Thyroid gland (tissue), 4 donors: ENCODE measurements at regions not wholly inside any gene's neighbourhood (a gene's known extent, or its start where the extent isn't known, plus 50 kb on each side); places are given as distances from the start of the nearest gene placed in this dataset.

ENCODE experiments used
- DNase-seq, 2 donors: peaks; one replicate each; pipeline ENCODE4 v3.0.0-alpha.2; 2019
- H3K27ac ChIP-seq, 3 donors: fragments of 200-600 bp; sonication (generic); 1 replicate in 2 of 3; 2 replicates in 1 of 3; pipeline ENCODE4 v1.5.1; 2016 to 2019; ENCODE audit warnings: mild to moderate bottlenecking in 1 of 3, moderate library complexity in 1 of 3
- H3K27me3 ChIP-seq: fragments of 200-600 bp; sonication (generic); one replicate; pipeline ENCODE4 v1.5.1; 2019
- H3K36me3 ChIP-seq, 2 donors: fragments of 200-600 bp; sonication (generic); one replicate each; pipeline ENCODE4 v1.5.1; 2016 to 2019
- H3K4me1 ChIP-seq, 2 donors: fragments of 200-600 bp; sonication (generic); one replicate each; pipeline ENCODE4 v1.5.1; 2017 to 2019
- H3K4me3 ChIP-seq, 3 donors: fragments of 200-600 bp; sonication (generic); replicated peaks in 1 of 3; 1 replicate in 2 of 3; 2 replicates in 1 of 3; pipeline ENCODE4 v1.5.1; 2016; ENCODE audit warnings: mild to moderate bottlenecking in 1 of 3
- H3K9me3 ChIP-seq: fragments of 200-600 bp; sonication (generic); one replicate; pipeline ENCODE4 v1.5.1; 2017
- CTCF ChIP-seq, 6 experiments: fragments of 200-600 bp in 3 of 6; fragments of 450-650 bp in 3 of 6; sonication (generic) in 3 of 6; IDR thresholded peaks; one replicate each; pipeline ENCODE4 v1.5.1; 2016 to 2019; ENCODE audit warnings: antibody characterized with exemption in 6 of 6, mild to moderate bottlenecking in 2 of 6, inconsistent platforms in 1 of 6, moderate library complexity in 1 of 6
- POLR2A ChIP-seq, 2 donors: fragments of 450-650 bp; IDR thresholded peaks; one replicate each; pipeline ENCODE4 v1.6.1; 2017; ENCODE audit warnings: antibody characterized with exemption in 2 of 2, mild to moderate bottlenecking in 2 of 2, moderate library complexity in 1 of 2
- WGBS, 2 donors: methylation state at CpG; one replicate each; pipeline ENCODE4 v1.1.5; 2017; 5-methylcytosine and 5-hydroxymethylcytosine counted together
- intact Hi-C: fragments of 100-400 bp; cut with DNase I; formaldehyde crosslinking; loops from one replicate; pipeline ENCODE4 v1.15.1; 2023

GRCh38 chr4:165787516-165788274 is 85.3 kb upstream of the TLL1 start:
- 70 to 72% methylated on average over 4 of the region's 4 CpGs for WGBS, 2 donors
- H3K36me3 ChIP-seq: no peaks in the 10 kb centered on the region
- intact Hi-C loops: no loop called here
- no peak for TF ChIP-seq CTCF (IDR thresholded peaks at IDR 0.05)
- no peak for TF ChIP-seq POLR2A (IDR thresholded peaks at IDR 0.05)
- H3K9me3 ChIP-seq: no peaks in the 10 kb centered on the region
- no peak for DNase-seq
- H3K27ac ChIP-seq: no peak overlapping the region
- H3K4me1 ChIP-seq: no peaks in the 10 kb centered on the region
- no peak overlapping the region for H3K4me3 ChIP-seq
- H3K27me3 ChIP-seq: no peaks in the 10 kb centered on the region

DNA sequence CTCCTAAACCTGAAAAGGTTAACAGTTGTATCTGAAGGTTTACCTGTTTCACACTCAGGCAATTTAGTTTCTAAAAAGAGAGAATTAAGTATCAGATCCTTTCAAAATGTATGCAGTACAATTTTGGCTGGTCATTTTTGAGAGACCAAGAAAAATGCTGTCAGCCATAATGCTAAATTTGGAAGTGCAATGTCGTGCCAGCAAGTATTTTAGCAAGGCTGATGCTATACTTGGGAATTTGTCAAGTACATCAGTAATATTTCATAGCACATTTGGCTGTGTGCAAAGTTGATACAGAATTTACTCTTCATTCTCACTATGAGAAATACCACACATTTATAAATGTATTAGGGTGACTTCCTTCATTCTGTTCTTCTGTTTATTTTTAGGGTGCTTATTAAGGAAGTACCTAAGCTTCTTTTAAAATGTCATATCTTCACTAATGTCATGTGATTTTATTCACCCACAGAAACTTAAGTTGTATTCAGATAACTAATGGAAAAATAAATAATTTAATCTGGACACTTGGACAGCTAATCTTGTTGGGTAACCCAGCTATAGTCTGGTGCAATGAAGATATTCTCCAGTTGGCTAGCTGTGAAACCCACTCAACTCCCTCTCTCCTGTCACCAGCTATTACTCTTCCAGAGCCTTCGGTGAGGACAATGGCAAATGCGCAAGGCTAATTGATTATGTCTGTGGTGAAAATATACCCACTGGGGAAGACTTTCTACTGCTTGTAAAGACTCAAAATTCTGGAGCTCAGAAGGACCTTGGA is 84.2 kb upstream of the TLL1 start:
- Histone ChIP-seq H3K4me3 (no peak overlapping the region), H3K27me3 (no peaks in the 10 kb centered on the region), H3K36me3 (no peaks in the 10 kb centered on the region), H3K9me3 (no peaks in the 10 kb centered on the region), H3K27ac (no peak overlapping the region), H3K4me1 (no peaks in the 10 kb centered on the region)
- DNase-seq: no peak
- WGBS, 2 donors: 82 to 87% methylated on average over 3 of the region's 3 CpGs
- no peak for TF ChIP-seq POLR2A (IDR thresholded peaks at IDR 0.05)
- TF ChIP-seq CTCF (IDR thresholded peaks at IDR 0.05): no peak
- intact Hi-C loops: no loop called here

DNA sequence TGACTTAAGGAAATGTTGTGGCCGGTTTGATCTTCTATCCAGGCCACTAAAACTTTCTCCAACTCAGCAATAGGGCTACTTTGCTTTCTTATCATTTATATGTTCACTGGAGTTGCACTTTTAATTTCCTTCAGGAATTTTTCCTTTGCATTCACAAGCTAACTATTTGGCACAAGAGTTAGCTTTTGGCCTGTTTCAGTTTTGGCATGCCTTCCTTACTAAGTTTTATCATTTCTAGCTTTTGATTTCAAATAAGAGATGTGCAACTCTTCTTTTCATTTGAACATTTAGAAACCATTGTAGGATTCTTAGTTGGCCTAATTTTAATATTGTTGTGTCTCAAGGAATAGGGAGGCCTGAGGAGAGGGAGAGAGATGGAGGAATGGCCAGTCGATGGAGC is 79.8 kb upstream of the TLL1 start:
- intact Hi-C loops: no loop called here

DNA sequence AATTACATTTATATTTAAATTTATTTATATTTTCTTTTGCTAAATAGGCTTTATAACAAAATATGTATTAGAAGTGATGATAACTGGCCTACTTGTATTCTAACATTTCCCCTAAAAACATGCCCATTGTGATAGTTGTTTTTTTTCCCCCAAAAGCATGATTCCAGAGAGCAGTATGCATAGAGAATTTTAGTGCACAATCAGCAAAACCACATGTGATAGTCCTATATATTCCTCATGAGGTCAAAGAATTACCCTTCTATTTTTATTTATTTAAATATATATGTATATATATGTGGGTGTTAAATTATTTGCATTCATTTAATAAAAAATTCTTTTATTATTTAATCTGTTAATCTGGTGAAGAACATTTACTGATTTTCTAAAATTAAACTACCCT is 78.2 kb upstream of the TLL1 start:
- DNase-seq: no peak
- Histone ChIP-seq H3K36me3 (no peaks in the 10 kb centered on the region), H3K9me3 (no peaks in the 10 kb centered on the region), H3K4me1 (no peaks in the 10 kb centered on the region), H3K27ac (no peak overlapping the region), H3K4me3 (no peak overlapping the region), H3K27me3 (no peaks in the 10 kb centered on the region)
- TF ChIP-seq POLR2A (IDR thresholded peaks at IDR 0.05): no peak
- no peak for TF ChIP-seq CTCF (IDR thresholded peaks at IDR 0.05)
- intact Hi-C loops: no loop called here

More for the DNA sequence above, 79.8 kb upstream of the TLL1 start:
- no peak for TF ChIP-seq CTCF (IDR thresholded peaks at IDR 0.05)
- no peak for TF ChIP-seq POLR2A (IDR thresholded peaks at IDR 0.05)
- Histone ChIP-seq H3K36me3 (no peaks in the 10 kb centered on the region), H3K4me1 (no peaks in the 10 kb centered on the region), H3K27ac (no peak overlapping the region), H3K4me3 (no peak overlapping the region), H3K9me3 (no peaks in the 10 kb centered on the region), H3K27me3 (no peaks in the 10 kb centered on the region)
- WGBS, 2 donors: 79 to 86% methylated on average over 2 of the region's 2 CpGs
- no peak for DNase-seq

- no peak for DNase-seq
- WGBS, 2 donors: 91 to 94% methylated on average over 14 to 25 of the region's 28 CpGs
- H3K27ac ChIP-seq: no peak overlapping the region
- H3K36me3 ChIP-seq: no peaks in the 10 kb centered on the region
- no peaks in the 10 kb centered on the region for H3K4me1 ChIP-seq
- no peaks in the 10 kb centered on the region for H3K9me3 ChIP-seq
- H3K27me3 ChIP-seq: no peaks in the 10 kb centered on the region
- no peak overlapping the region for H3K4me3 ChIP-seq
- intact Hi-C loops: no loop called here
- TF ChIP-seq POLR2A (IDR thresholded peaks at IDR 0.05) (no peak), CTCF (IDR thresholded peaks at IDR 0.05) (no peak)
These were observed 73.6 kb upstream of the TLL1 start for GRCh38 chr4:165799384-165799815.
